ENCODE measurements at regions not wholly inside any gene's neighbourhood (a gene's known extent, or its start where the extent isn't known, plus 50 kb on each side); places are given as distances from the start of the nearest gene placed in this dataset.

DNA sequence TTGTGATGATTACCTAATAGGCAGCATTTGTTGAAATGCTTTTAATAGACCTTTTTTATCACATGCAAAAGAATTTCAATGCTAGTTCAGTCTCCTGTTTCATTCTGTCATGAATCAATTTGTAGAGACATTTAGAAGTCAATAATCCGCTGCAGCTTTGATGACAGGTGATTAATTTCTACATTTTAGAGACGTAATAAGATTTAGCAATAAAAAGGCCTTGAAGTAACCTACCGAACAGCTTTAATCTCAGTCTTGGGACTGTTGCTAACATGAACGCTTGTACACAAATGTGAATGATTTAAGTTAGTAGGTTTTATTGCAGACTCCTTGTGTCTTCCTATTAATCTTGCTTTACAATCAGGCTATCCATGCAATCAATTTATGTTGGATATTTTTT is 186.5 kb downstream of the MZT1 start:
- TF ChIP-seq, protein P1, sequence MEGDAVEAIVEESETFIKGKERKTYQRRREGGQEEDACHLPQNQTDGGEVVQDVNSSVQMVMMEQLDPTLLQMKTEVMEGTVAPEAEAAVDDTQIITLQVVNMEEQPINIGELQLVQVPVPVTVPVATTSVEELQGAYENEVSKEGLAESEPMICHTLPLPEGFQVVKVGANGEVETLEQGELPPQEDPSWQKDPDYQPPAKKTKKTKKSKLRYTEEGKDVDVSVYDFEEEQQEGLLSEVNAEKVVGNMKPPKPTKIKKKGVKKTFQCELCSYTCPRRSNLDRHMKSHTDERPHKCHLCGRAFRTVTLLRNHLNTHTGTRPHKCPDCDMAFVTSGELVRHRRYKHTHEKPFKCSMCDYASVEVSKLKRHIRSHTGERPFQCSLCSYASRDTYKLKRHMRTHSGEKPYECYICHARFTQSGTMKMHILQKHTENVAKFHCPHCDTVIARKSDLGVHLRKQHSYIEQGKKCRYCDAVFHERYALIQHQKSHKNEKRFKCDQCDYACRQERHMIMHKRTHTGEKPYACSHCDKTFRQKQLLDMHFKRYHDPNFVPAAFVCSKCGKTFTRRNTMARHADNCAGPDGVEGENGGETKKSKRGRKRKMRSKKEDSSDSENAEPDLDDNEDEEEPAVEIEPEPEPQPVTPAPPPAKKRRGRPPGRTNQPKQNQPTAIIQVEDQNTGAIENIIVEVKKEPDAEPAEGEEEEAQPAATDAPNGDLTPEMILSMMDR (IDR thresholded peaks at IDR 0.05; ENCODE audit: extremely low read depth, insufficient read depth, missing control alignments) = no peak
- in situ Hi-C loops (cut with MboI; ENCODE audit: low pct_unique_long_range_greater_than_20kb, low sequenced_read_pairs, unreplicated experiment) = no loop called here
- no peak for DNase-seq (ENCODE audit: low spot score)

DNA sequence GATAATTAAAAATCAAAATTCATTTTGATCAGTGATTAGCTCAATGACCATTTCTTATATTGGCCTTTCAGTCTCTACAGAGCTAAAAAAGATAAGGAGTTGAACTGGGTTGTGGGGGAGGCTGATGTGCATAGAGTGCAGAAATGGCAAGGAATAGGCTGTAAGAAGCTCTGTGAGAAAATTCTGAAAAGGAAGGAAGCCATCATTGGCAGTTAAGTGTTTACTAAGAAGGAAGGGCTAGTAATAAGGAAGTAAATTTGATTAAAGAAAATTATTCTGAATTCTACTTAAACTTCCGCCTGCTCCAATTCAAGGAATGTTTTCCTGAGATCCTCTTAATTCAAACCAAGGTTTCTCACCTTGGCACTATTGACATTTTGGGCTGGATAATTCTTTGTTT is 187.5 kb downstream of the MZT1 start:
- in situ Hi-C loops (cut with MboI; ENCODE audit: low pct_unique_long_range_greater_than_20kb, low sequenced_read_pairs, unreplicated experiment) = no loop called here
- DNase-seq (ENCODE audit: low spot score) = no peak
- TF ChIP-seq, protein P1 (IDR thresholded peaks at IDR 0.05; ENCODE audit: extremely low read depth, insufficient read depth, missing control alignments) = no peak

DNA sequence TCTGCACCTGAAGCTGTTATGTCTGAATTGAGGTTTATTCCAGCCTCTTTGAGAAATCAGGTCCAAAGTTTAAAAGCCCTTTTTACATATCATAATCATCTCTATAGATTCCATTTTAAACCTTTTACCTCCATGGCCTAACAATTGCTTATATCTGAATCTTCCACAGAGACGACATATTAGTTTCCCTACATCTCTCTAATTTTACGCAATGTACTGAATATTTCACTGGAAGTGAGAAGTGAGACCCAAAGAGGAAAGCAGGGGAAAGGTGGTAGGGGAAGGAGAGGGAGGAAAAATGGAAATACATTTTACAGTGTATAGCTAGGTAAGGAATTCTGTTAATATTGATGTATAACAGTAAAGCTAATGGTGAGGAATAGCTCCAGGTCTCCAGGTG is 189.6 kb downstream of the MZT1 start:
- DNase-seq (ENCODE audit: low spot score) = no peak
- in situ Hi-C loops (cut with MboI; ENCODE audit: low pct_unique_long_range_greater_than_20kb, low sequenced_read_pairs, unreplicated experiment) = no loop called here
- TF ChIP-seq, protein P1 (IDR thresholded peaks at IDR 0.05; ENCODE audit: extremely low read depth, insufficient read depth, missing control alignments) = no peak

DNA sequence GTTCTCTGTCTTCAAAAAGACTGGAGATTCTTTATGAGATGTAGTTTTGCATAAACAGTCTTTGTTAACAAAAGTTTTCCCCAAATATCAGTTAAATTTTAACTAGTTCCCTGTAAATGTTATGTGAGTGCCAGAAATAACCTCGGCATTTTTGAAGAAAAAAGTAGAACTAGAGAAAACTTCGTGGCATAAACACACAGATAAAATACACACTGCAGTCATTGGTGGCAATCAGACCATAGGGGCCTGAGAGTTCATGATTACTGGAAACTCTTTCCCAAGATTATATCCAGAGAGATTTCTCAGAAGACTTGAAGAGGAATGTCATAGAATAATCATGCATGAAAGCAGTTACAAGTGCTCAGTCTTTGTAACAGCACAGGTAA is 190.0 kb downstream of the MZT1 start:
- no peak for DNase-seq (ENCODE audit: low spot score)
- TF ChIP-seq, protein P1 (IDR thresholded peaks at IDR 0.05; ENCODE audit: extremely low read depth, insufficient read depth, missing control alignments) = no peak
- in situ Hi-C loops (cut with MboI; ENCODE audit: low pct_unique_long_range_greater_than_20kb, low sequenced_read_pairs, unreplicated experiment) = no loop called here

DNA sequence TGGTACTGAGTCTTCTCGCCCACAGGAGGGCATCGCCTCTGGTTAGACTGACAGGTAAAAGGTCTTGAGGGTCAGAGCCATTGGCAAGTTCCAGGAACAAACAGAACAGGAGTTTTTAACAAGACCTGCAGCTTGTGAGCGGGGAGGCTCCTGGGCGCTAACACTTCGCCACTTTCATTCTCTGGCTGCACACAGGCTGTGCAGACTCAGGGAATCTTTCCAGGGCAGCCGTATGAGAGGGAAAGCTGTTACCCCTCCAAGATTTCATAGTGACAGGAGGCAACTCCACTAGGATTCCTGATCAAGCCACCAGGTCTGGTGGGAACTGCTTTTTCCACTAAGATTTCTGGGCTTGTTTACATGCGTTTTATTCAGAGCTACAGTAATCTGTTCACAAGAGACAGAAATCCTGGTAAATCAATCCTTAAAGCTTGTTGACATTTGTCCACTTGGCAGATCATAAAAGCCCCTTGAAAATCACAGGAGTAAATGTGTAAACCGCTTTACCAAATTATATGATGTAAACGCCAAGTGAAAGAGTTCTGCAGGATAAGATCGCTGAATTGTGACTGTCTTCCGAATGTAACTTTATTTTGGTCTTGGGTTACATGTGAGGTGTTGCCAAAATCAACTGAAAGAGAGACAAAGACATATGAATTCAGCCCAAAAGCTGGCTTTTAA is 190.6 kb downstream of the MZT1 start:
- no peak for DNase-seq (ENCODE audit: low spot score)
- TF ChIP-seq, protein P1 (IDR thresholded peaks at IDR 0.05; ENCODE audit: extremely low read depth, insufficient read depth, missing control alignments) = no peak
- in situ Hi-C loops (cut with MboI; ENCODE audit: low pct_unique_long_range_greater_than_20kb, low sequenced_read_pairs, unreplicated experiment) = no loop called here

DNA sequence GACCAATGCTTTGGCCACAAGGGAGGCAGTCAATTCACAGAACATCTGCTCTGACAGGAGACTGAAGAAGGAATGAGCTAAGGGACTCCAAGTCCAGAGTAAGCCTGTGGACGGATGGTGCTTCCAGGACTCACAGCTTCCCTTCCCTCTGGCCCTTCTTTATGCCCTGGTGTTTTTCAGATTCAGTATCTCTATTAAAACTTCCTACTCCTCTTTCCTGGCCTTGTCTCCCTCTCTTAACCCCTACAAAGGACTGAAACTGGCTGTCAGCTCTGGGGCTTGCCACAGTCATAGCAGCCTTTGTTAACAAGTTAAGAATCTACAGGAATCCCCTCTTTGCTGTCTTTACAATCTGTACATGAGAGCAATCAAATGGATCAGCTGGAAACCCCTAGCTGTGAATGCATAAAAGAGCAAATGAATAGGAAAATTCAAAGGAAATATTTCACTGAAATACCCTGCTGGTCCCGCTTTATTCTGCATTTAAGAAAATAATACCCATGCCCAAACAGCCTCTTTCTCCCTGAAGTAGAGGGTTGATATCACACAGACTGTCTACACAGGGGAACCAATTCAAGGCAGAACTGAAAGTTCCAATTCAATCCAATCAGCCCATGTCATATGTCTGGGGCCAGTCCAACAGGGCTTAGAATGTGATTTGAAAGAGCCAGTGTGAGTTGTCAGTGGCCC is 192.3 kb downstream of the MZT1 start:
- no peak for DNase-seq (ENCODE audit: low spot score)
- TF ChIP-seq, protein P1 (IDR thresholded peaks at IDR 0.05; ENCODE audit: extremely low read depth, insufficient read depth, missing control alignments) = no peak
- in situ Hi-C loops (cut with MboI; ENCODE audit: low pct_unique_long_range_greater_than_20kb, low sequenced_read_pairs, unreplicated experiment) = no loop called here
